ENCODE measurements at regions not wholly inside any gene's neighbourhood (a gene's known extent, or its start where the extent isn't known, plus 50 kb on each side); places are given as distances from the start of the nearest gene placed in this dataset.
"Not testable (repeated sequence)": the region's sequence is repeated elsewhere in the genome, so short reads cannot be mapped to it uniquely, and the experiment has no call there.

DNA sequence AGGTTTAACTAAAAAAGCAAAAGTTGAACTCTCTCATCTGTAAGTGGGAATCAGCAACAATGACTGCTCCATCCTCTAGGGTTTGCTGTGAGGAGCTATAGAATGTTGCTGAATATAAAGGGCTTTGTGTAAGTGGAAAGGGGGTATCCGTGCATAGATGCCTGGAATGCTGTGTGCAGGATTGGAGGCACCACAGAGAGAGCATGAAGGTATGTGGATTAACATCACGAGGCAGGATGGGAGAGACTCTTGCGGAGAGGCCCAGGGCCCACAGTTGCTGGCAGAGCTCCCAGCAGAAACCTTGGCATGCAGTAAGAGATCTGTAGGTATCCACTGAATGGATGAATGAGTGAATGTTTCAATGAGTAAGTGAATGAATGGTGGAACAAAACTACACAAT is 298.7 kb upstream of the DDI1 start:
- H3K4me1 ChIP-seq, result peaks cover 0 to 9% (median 5%) of the 10 kb centered on the region in 10 experiments; a peak in 11 of 20 replicates
- no peak overlapping the region for H3K4me2 ChIP-seq
- H3K9ac ChIP-seq, result no peak overlapping the region
- peaks cover 0 to 4% (median 0%) of the 10 kb centered on the region in 11 experiments; a peak in 2 of 22 replicates for H3K9me3 ChIP-seq (replicated peaks in 1 of 11)
- no peak overlapping the region for H3K27ac ChIP-seq
- no peaks in the 10 kb centered on the region for H4K20me1 ChIP-seq
- no peak for TF ChIP-seq Cebpa-rat (IDR thresholded peaks at IDR 0.05)
- no peaks in the 10 kb centered on the region for H3K27me3 ChIP-seq
- no peak overlapping the region for H3K4me3 ChIP-seq
- no peaks in the 10 kb centered on the region for H3K36me3 ChIP-seq

DNA sequence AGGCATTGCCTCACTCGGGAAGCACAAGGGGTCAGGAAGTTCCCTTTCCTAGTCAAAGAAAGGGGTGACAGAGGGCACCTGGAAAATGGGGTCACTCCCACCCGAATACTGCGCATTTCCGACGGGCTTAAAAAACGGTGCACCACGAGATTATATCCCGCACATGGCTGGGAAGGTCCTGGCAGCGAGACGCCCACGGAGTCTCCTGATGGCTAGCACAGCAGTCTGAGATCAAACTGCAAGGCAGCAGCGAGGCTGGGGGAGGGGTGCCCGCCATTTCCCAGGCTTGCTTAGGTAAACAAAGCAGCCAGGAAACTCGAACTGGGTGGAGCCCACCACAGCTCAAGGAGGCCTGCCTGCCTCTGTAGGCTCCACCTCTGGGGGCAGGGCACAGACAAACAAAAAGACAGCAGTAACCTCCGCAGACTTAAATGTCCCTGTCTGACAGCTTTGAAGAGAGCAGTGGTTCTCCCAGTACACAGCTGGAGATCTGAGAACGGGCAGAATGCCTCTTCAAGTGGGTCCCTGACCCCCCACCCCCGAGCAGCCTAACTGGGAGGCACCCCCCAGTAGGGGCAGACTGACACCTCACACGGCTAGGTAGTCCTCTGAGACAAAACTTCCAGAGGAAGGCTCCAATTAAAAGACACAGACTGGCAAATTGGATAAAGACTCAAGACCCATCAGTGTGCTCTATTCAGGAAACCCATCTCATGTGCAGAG is 297.2 kb upstream of the DDI1 start:
- H3K4me2 ChIP-seq, result peak overlapping the region; percentile 43 to 63 (median 56)
- H3K27ac ChIP-seq, result peak overlapping the region in 9 of 11 experiments; percentile 38 to 60 (median 48); a peak in 16 of 22 replicates
- H3K4me3 ChIP-seq, result peak overlapping the region in 9 of 10 experiments; percentile 23 to 45 (median 38); a peak in 10 of 20 replicates

DNA sequence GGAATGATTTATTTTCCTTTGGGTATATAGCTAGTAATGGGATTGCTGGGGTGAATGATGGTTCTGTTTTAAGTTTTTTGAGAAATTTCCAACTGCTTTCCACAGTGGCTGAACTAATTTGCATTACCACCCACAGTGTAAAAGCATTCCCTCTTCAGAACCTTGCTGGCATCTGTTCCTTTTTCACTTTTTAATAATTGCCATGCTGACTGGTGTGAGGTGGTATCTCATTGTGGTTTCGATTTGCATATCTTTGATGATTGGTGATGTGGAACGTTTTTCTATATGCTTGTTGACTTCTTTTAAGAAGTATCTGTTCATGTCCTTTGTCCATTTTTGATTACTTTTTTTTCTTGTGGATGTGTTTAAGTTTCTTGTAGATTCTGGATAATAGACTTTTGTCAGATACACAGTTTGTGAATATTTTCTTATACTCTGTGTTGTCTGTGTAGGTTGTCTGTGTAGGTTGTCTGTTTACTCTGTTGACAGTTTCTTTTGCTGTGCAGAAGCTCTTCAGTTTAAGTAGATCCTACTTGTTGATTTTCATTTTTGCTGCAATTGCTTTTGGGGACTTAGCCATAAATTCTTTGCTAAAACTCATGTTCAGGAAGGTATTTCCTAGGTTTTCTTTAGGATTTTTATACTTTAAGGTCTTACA is 291.8 kb upstream of the DDI1 start:
- Histone ChIP-seq H4K20me1 (no peaks in the 10 kb centered on the region), H3K9me3 (replicated peaks in 1 of 11) (peaks cover 7 to 19% (median 12%) of the 10 kb centered on the region in 11 experiments; a peak in 16 of 22 replicates), H3K4me1 (peaks cover 0 to 8% (median 0%) of the 10 kb centered on the region in 10 experiments; a peak in 3 of 20 replicates), H3K4me3 (no peak overlapping the region), H3K36me3 (no peaks in the 10 kb centered on the region), H3K4me2 (peak overlapping the region in 1 of 11 experiments; percentile 8; a peak in 1 of 22 replicates), H3K9ac (no peak overlapping the region), H3K27me3 (no peaks in the 10 kb centered on the region), H3K27ac (no peak overlapping the region)
- no peak for TF ChIP-seq Cebpa-rat (IDR thresholded peaks at IDR 0.05)

More for the DNA sequence above, 297.2 kb upstream of the DDI1 start:
- not testable (repeated sequence) for H3K36me3 ChIP-seq; H3K9me3 ChIP-seq (replicated peaks in 1 of 11); H4K20me1 ChIP-seq; H3K27me3 ChIP-seq
- H3K9ac ChIP-seq, result peak overlapping the region in 6 of 11 experiments; percentile 9 to 51 (median 37); a peak in 6 of 22 replicates
- peaks cover 0 to 11% (median 5%) of the 10 kb centered on the region in 10 experiments; a peak in 11 of 20 replicates for H3K4me1 ChIP-seq

DNA sequence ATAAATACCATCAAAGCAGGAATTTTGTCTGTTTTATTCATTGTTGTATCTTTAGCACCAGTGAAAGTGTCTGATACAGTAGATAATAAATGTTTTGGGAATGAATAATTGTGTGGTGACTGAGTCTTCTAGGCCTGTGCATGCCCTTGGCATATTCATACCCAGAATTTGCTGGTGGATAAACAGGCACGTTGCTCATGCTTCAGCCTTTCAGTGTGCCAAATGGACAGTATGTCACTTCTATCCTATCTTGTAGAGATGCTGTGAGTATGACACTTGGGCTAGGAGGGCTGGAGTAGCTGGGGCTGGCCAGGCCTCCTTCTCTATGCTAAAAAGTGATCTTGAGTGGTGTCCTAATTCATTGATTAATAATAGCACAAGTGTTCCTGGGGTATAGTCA is 287.3 kb upstream of the DDI1 start:
- Histone ChIP-seq H3K27me3 (no peaks in the 10 kb centered on the region), H3K4me2 (no peak overlapping the region), H3K36me3 (no peaks in the 10 kb centered on the region), H3K9me3 (replicated peaks in 1 of 11) (peaks cover 5 to 19% (median 11%) of the 10 kb centered on the region in 11 experiments; a peak in 16 of 22 replicates), H4K20me1 (no peaks in the 10 kb centered on the region), H3K27ac (no peak overlapping the region), H3K9ac (no peak overlapping the region), H3K4me3 (no peak overlapping the region), H3K4me1 (peaks cover 0 to 6% (median 0%) of the 10 kb centered on the region in 10 experiments; a peak in 3 of 20 replicates)
- no peak for TF ChIP-seq Cebpa-rat (IDR thresholded peaks at IDR 0.05)

DNA sequence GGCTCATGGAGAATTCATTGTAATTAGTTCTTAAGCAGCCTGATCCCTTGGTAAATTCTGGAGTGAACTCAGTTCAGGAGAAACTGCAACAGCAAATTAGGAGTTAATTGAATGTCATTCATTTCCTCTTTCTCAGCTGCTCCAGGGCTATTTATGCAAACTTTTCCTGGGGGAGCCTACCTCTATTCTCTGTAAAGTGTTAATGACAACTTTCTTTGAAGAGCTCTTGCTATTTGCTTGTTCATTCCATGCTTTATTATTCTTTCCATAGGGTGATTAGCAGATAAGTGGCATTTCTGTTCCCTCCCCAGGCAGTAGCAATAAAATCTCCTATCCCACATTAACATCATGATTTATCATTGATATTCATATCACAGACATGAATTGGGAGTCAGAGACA is 267.6 kb upstream of the DDI1 start:
- H3K4me3 ChIP-seq, result no peak overlapping the region
- no peak for TF ChIP-seq Cebpa-rat (IDR thresholded peaks at IDR 0.05)
- no peaks in the 10 kb centered on the region for H3K27me3 ChIP-seq
- H3K9ac ChIP-seq, result no peak overlapping the region
- no peak overlapping the region for H3K27ac ChIP-seq
- H3K9me3 ChIP-seq (replicated peaks in 1 of 11), result peaks cover 0 to 7% (median 0%) of the 10 kb centered on the region in 11 experiments; a peak in 5 of 22 replicates
- no peak overlapping the region for H3K4me2 ChIP-seq
- peaks cover 6 to 15% (median 14%) of the 10 kb centered on the region in 10 experiments; a peak in 18 of 20 replicates for H3K4me1 ChIP-seq
- H4K20me1 ChIP-seq, result no peaks in the 10 kb centered on the region
- no peaks in the 10 kb centered on the region for H3K36me3 ChIP-seq

DNA sequence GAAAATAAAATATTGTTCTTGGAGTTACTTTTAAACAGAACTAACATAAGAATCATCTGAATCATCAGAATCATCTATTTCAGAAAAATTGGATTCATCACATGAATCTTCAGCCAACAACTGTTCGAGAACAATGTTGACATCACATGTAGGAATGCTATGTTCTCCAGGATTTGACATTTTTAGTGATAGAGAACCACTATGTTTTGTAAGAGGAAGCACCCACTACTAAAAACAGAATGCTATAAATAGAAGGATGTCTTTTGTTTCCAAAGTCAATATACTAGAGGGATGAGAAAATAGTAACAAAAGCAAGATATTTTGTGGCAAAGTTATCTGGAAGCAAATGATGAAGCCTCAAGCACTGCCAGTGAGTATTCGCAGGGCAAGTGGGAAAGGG is 263.4 kb upstream of the DDI1 start:
- Histone ChIP-seq H3K4me3 (no peak overlapping the region), H3K4me2 (peak overlapping the region; percentile 16 to 57 (median 35); a peak in 19 of 22 replicates), H3K4me1 (peaks cover 6 to 28% (median 22%) of the 10 kb centered on the region in 10 experiments; a peak in 18 of 20 replicates), H3K27ac (peak overlapping the region in 6 of 11 experiments; percentile 37 to 64 (median 53); a peak in 9 of 22 replicates), H4K20me1 (no peaks in the 10 kb centered on the region), H3K27me3 (no peaks in the 10 kb centered on the region), H3K9ac (no peak overlapping the region), H3K36me3 (no peaks in the 10 kb centered on the region), H3K9me3 (replicated peaks in 1 of 11) (peaks cover 0 to 10% (median 6%) of the 10 kb centered on the region in 11 experiments; a peak in 6 of 22 replicates)
- no peak for TF ChIP-seq Cebpa-rat (IDR thresholded peaks at IDR 0.05)

DNA sequence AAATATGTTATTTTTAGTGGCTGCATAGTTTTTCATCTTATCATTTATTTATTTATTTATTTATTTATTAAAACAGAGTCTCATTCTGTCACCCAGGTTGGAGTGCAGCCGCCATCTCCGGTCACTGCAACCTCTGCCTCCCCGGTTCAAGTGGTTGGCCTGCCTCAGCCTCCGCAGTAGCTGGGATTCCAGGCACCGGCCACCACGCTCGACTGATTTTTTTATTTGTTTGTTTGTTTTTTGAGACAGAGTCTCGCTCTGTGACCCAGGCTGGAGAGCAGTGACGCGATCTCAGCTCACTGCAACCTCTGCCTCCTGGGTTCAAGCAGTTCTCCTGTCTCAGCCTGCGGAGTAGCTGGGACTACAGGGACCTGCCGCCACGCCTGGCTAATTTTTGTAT is 262.9 kb upstream of the DDI1 start:
- Histone ChIP-seq H4K20me1 (no peaks in the 10 kb centered on the region), H3K4me2 (peak overlapping the region; percentile 16 to 57 (median 35); a peak in 17 of 22 replicates), H3K27me3 (no peaks in the 10 kb centered on the region)

DNA sequence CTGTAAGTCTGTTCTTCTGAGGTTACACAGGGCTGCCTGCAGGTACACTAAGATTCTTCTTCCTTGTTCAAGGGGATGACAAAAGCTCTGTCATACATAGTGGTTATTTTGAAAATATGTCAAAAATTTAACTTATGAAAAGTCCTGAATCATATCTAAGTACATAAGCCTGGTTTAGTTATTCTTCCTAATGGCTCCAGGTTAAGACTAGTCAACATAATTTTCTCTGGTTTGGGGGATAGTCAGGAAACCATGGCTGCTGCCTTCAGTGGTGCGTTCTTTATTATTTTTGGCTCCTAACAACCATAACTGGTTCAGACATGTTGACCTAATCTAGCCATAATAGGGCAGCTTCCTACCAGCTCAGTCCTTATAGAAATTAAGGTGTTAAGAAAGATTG is 257.4 kb upstream of the DDI1 start:
- Histone ChIP-seq H3K9ac (no peak overlapping the region), H3K27me3 (no peaks in the 10 kb centered on the region), H3K36me3 (no peaks in the 10 kb centered on the region), H4K20me1 (no peaks in the 10 kb centered on the region), H3K4me3 (no peak overlapping the region), H3K27ac (no peak overlapping the region), H3K4me1 (peaks cover 0 to 11% (median 6%) of the 10 kb centered on the region in 10 experiments; a peak in 8 of 20 replicates), H3K4me2 (no peak overlapping the region), H3K9me3 (replicated peaks in 1 of 11) (peaks cover 0 to 6% (median 0%) of the 10 kb centered on the region in 11 experiments; a peak in 1 of 22 replicates)
- no peak for TF ChIP-seq Cebpa-rat (IDR thresholded peaks at IDR 0.05)

More for the DNA sequence above, 262.9 kb upstream of the DDI1 start:
- Histone ChIP-seq H3K9ac (no peak overlapping the region), H3K27ac (peak overlapping the region in 7 of 11 experiments; percentile 8 to 64 (median 51); a peak in 10 of 22 replicates), H3K36me3 (no peaks in the 10 kb centered on the region), H3K4me1 (peaks cover 6 to 28% (median 22%) of the 10 kb centered on the region in 10 experiments; a peak in 18 of 20 replicates), H3K9me3 (replicated peaks in 1 of 11) (peaks cover 0 to 10% (median 6%) of the 10 kb centered on the region in 11 experiments; a peak in 6 of 22 replicates), H3K4me3 (no peak overlapping the region)
- no peak for TF ChIP-seq Cebpa-rat (IDR thresholded peaks at IDR 0.05)

DNA sequence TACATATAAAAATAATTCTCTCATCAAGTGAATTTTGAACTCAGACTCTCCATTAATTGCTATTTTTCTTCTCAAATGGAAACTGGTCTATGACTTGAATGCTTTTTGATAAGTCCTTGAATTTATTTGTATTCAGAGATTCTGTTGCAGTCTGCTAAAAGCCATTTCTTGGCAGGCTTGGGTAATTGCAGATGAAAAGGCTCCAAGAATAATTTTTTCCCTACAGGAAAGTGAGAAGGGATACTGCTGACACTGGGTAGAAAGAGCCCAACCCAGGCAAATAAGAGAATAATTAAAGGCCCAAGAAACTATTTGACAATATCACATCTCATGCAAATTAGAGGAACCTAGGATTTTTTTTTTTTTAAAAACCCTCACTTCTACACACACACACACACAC is 246.5 kb upstream of the DDI1 start:
- Histone ChIP-seq H3K4me1 (no peaks in the 10 kb centered on the region), H3K27ac (no peak overlapping the region), H3K9ac (no peak overlapping the region), H3K9me3 (replicated peaks in 1 of 11) (peaks cover 14 to 34% (median 26%) of the 10 kb centered on the region in 11 experiments), H4K20me1 (no peaks in the 10 kb centered on the region), H3K36me3 (no peaks in the 10 kb centered on the region), H3K27me3 (no peaks in the 10 kb centered on the region), H3K4me2 (no peak overlapping the region), H3K4me3 (no peak overlapping the region)
- TF ChIP-seq Cebpa-rat (IDR thresholded peaks at IDR 0.05), result no peak
